Activated CD8-positive, alpha-beta memory T cell treated with anti-CD3 and anti-CD28 coated beads for 36 hours (primary cell): ENCODE measurements at regions not wholly inside any gene's neighbourhood (a gene's known extent, or its start where the extent isn't known, plus 50 kb on each side); places are given as distances from the start of the nearest gene placed in this dataset.

Source experiments
- CTCF ChIA-PET: fragments of 350-600 bp; sonication (Branson Sonifier 250); formaldehyde crosslinking; loops from one replicate; lab custom pipeline; 2021; ENCODE audit warnings: antibody characterized with exemption; lab: Charles Lee
- POLR2A ChIA-PET: fragments of 350-600 bp; sonication (Branson Sonifier 250); formaldehyde crosslinking; loops from one replicate; lab custom pipeline; 2021; ENCODE audit warnings: antibody characterized with exemption; lab: Charles Lee

- POLR2A ChIA-PET = no interaction called here
- CTCF ChIA-PET = no interaction called here
Measured at GRCh38 chr6:163646866-163647265, 232.3 kb downstream of the QKI start.

DNA sequence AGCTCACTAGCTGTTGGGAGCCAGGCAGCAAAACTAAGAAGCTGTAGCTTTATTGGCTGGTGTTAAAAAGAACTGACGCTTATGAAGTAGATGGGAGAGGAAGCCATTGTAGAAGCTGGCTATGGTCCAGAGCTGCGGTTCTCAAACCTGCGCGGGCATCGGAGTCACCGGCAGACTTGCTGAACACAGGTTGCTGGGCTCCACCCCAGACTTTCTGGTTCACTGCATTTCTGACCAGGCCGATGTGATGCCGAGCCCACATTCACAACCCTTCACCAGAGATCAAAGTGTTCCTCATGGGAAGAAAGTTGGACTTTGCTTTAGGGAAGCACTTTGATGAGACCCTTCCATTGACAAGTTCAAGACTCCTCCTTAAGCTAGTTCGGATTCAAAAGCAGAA lies 231.6 kb downstream of the QKI start:
- CTCF ChIA-PET = no interaction called here
- POLR2A ChIA-PET = no interaction called here

GRCh38 chr6:163645560-163645959 lies 231.0 kb downstream of the QKI start:
- POLR2A ChIA-PET = no interaction called here
- CTCF ChIA-PET = no interaction called here

- ChIA-PET POLR2A (no interaction called here), CTCF (no interaction called here)
Measured at GRCh38 chr6:163643866-163644265, 229.3 kb downstream of the QKI start.

DNA sequence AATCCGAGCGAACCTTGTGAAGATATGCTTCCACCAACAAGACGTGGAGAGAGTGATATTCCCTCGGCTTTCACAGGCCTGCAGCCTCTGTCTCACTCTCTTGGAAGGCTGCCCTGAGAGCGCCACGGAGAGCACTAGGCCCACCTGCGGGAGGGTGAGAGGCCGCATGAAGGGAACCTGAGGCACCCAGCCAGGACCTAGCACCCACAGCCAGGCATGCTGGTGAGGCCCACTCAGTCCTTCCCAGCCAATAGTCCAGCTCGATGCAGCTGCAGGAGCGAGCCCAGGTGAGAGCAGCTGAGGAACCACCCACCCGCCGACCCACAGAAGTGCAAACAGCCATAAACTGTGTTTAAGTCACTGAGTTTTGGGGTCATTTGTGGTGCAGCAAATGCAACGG lies 227.2 kb downstream of the QKI start:
- ChIA-PET CTCF (no interaction called here), POLR2A (no interaction called here)

DNA sequence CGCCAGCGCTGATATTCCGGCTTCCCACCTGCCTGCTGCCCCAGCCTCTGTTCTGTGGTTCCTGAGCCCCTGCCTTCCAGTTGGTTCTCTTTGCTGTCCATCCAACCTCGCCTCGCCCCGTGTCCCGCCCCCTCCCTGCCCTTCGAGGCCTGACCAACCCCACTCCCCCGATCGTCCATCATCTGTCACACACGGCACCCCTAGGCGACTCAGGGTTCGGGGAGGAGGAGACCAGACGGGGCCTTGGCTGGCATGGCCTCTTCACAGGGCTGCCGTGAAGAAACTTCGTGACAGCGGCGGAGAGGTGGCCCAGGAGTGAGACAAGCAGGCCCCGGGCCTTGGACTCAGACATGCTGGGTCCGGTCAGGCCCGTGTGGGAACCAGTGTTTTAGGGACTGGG lies 226.1 kb downstream of the QKI start:
- CTCF ChIA-PET = no interaction called here
- POLR2A ChIA-PET = no interaction called here

GRCh38 chr6:163637524-163637923 lies 223.0 kb downstream of the QKI start:
- POLR2A ChIA-PET = no interaction called here
- CTCF ChIA-PET = no interaction called here

DNA sequence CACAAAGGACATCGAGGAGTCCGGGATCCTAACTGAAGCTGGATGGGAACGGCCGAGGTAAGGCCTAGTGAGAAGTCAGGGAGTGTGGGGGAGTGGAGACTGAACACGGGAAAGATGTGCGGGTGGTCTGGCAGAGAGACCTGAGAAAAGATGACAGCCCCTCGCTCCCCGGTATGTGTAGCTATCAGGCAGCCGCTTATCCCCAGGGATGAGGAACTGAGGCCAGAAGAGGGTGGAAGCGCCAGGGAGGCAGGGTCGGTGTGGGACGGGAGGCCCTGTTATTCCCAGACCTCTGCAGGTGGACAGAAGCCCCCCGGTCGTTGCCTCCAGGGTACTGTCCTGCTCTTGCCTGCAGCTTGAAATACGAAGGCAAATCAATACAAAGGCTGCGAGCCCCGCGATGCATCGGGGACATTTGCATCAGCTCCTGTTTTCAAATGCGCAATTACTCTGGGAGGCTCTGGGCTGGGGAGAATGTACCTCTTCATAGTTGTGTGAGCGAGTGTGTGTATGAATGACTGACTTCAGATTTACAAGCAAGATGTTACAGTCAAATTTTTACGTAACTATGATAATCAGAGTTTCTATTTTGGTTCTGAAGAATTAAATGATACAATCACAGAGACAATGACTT lies 221.3 kb downstream of the QKI start:
- CTCF ChIA-PET = no interaction called here
- POLR2A ChIA-PET = no interaction called here

DNA sequence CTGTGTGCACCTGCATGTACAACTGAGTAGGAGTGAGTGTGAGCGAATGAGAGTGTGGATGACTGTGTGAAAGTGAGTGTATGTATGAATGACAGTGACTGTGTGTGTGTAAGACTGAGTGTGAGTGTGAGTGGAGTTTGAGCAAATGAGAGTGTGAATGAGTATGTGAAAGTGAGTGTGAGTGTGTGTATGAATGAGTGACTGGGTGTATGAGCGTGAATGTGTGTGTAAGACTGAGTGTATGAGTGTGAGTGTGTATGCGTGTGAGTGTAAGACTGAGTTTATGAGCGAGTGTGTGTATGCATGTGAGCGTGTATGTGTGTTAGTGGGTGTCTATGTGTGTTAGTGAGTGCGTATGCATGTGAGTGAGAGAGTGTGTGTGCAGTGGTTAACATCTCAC lies 220.8 kb downstream of the QKI start:
- CTCF ChIA-PET = no interaction called here

GRCh38 chr6:163634211-163635171 lies 220.0 kb downstream of the QKI start:
- CTCF ChIA-PET = no interaction called here

More for the DNA sequence above, 220.8 kb downstream of the QKI start:
- POLR2A ChIA-PET = no interaction called here

DNA sequence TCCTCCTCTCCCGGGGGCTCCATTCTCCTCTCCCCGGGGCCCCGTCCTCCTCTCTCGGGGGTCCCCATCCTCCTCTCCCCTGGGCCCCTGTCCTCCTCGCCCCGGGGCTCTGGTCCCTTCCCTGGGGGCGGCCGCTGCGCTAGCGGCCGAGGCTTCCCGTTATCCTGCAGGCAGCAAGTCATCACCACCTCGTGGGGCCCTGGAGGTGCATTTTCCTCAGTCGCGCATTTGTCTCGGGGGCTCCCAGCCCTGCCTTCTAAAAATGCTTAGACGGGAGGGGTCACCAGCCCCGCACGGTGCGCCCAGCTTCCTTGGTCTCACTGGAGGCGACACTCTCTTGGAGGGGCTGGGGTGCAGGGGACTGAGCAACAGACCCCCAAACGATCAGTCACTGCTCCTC lies 216.5 kb downstream of the QKI start:
- ChIA-PET POLR2A (no interaction called here), CTCF (no interaction called here)

More at GRCh38 chr6:163634211-163635171, 220.0 kb downstream of the QKI start:
- POLR2A ChIA-PET = no interaction called here

DNA sequence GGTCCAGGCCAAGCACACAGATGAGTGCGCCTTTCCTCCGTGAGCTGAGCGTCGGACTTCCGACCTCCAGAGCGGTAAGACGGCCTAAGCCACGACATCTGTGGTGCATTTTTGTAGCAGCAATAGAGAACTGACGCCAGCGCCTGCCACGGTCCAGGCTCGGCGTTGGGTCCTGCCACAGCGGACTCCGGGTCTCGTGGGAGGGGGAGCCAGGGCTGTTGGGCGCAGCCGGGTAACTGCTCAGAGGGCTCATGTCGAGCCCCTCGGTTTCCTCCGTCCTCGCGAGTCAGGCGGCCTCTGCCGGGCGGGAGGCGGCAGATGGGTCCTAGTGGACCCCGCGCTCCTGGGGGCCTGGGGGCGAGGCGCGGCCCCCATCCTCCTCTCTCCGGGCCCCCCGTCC lies 216.1 kb downstream of the QKI start:
- POLR2A ChIA-PET = no interaction called here
- CTCF ChIA-PET = no interaction called here

GRCh38 chr6:163630096-163630495 lies 215.6 kb downstream of the QKI start:
- CTCF ChIA-PET = no interaction called here
- POLR2A ChIA-PET = no interaction called here
